G401.6 (cell line): ENCODE measurements at regions not wholly inside any gene's neighbourhood (a gene's known extent, or its start where the extent isn't known, plus 50 kb on each side); places are given as distances from the start of the nearest gene placed in this dataset.

Experiments
- FAIRE-seq: peaks from 2 replicates; lab custom pipeline; 2012; peaks lifted over from hg19 to GRCh38; lab: Jason Lieb, UNC

GRCh38 chr3:42012935-42013690 lies 51.2 kb upstream of the ULK4 start:
- no peak for FAIRE-seq

GRCh38 chr3:42012383-42012934 lies 50.6 kb upstream of the ULK4 start:
- FAIRE-seq, result no peak
